HCT116 (cell line): ENCODE measurements at regions not wholly inside any gene's neighbourhood (a gene's known extent, or its start where the extent isn't known, plus 50 kb on each side); places are given as distances from the start of the nearest gene placed in this dataset.

Experiments
- ATAC-seq: fragments of 200-7000 bp; cut with Tn5 transposase; 2 replicates; pipeline ENCODE4 v1.9.1; 2020; ENCODE audit warnings: mild to moderate bottlenecking, moderate library complexity
- BruUV-seq: library from RNA; stranded (reverse); fragments of 400-500 nt; replicated peaks from 2 replicates; lab custom pipeline; 2021; lab: Mats Ljungman, UMichigan
- CTCF ChIA-PET: fragments of 300-600 bp; sonication (Branson Sonifier 250); formaldehyde crosslinking; loops from one replicate; lab custom pipeline; 2021; ENCODE audit warnings: antibody characterized with exemption; lab: Charles Lee
- POLR2A ChIA-PET: fragments of 300-600, 350-600 bp; sonication (Branson Sonifier 250); formaldehyde crosslinking; loops from one replicate; lab custom pipeline; 2021; ENCODE audit warnings: antibody characterized with exemption; lab: Charles Lee
- RAD21 ChIA-PET, 2 experiments: fragments of 300-600 bp; sonication (Branson Sonifier 250); formaldehyde crosslinking; loops; one replicate each; lab custom pipeline; 2023; ENCODE audit warnings: low total read pairs in 2 of 2; ENCODE audit not compliant: uncharacterized antibody in 2 of 2, unreplicated experiment in 2 of 2, low non-redundant PET in 1 of 2; lab: Charles Lee
- DNase-seq: peaks from one replicate; pipeline ENCODE4 v3.0.0-alpha.2; 2010; ENCODE audit warnings: low read depth, low spot score
- H2AFZ ChIP-seq: fragments of 200-600 bp; shearing (Covaris generic), sonication (generic); 2 replicates; pipeline ENCODE4 v1.6.1; 2017; ENCODE audit warnings: low read depth, mixed run types, mixed read lengths, antibody characterized with exemption, low read length; ENCODE audit not compliant: poor library complexity, severe bottlenecking
- H3K27ac ChIP-seq: 2 replicates; pipeline ENCODE4 v1.5.1; 2012; ENCODE audit warnings: low read depth, low read length
- H3K27me3 ChIP-seq: fragments of 200-600 bp; sonication (generic); 2 replicates; pipeline ENCODE4 v1.6.1; 2016; ENCODE audit warnings: mixed run types, low read length, mixed read lengths; ENCODE audit not compliant: insufficient read depth
- H3K36me3 ChIP-seq, 2 experiments: fragments of 200-500 bp in 1 of 2; fragments of 200-600 bp in 1 of 2; sonication (Bioruptor generic) in 1 of 2; sonication (generic) in 1 of 2; 2 replicates each; pipeline versions ENCODE4 v1.5.1 to v1.6.1; 2014 to 2016; ENCODE audit warnings: low read length in 2 of 2, inconsistent platforms in 1 of 2, mixed read lengths in 1 of 2, mixed run types in 1 of 2; ENCODE audit not compliant: insufficient read depth in 2 of 2, control insufficient read depth in 1 of 2
- H3K4me1 ChIP-seq, 2 experiments: fragments of 200-600 bp in 1 of 2; sonication (generic) in 1 of 2; 2 replicates each; pipeline versions ENCODE4 v1.5.1 to v1.6.1; 2012 to 2017; ENCODE audit warnings: low read length in 2 of 2, inconsistent platforms in 1 of 2, mild to moderate bottlenecking in 1 of 2, mixed read lengths in 1 of 2, mixed run types in 1 of 2, moderate library complexity in 1 of 2; ENCODE audit not compliant: insufficient read depth in 2 of 2, control insufficient read depth in 1 of 2
- H3K4me2 ChIP-seq: fragments of 200-600 bp; sonication (generic); 2 replicates; pipeline ENCODE4 v1.6.1; 2017; ENCODE audit warnings: mixed run types, low read length, mixed read lengths
- H3K4me3 ChIP-seq, 2 experiments: fragments of 200-600 bp in 1 of 2; sonication (generic) in 1 of 2; replicated peaks in 1 of 2; 2 replicates each; pipeline ENCODE4 v1.5.1; 2011 to 2016; ENCODE audit warnings: low read length in 2 of 2, control low read depth in 1 of 2, low read depth in 1 of 2, mild to moderate bottlenecking in 1 of 2, mixed read lengths in 1 of 2, mixed run types in 1 of 2
- H3K79me2 ChIP-seq: fragments of 200-600 bp; sonication (generic); 2 replicates; pipeline ENCODE4 v1.6.1; 2017; ENCODE audit warnings: mild to moderate bottlenecking, mixed run types, low read length, moderate library complexity, mixed read lengths; ENCODE audit not compliant: insufficient read depth
- H3K9ac ChIP-seq: fragments of 200-600 bp; sonication (generic); 2 replicates; pipeline ENCODE4 v1.6.1; 2016; ENCODE audit warnings: low read length, mixed read lengths
- H3K9me2 ChIP-seq: fragments of 200-600 bp; sonication (generic), shearing (Covaris generic); 2 replicates; pipeline ENCODE4 v1.6.1; 2017; ENCODE audit warnings: mixed run types, mild to moderate bottlenecking, moderate library complexity; ENCODE audit not compliant: insufficient read depth
- H3K9me3 ChIP-seq, 2 experiments: fragments of 200-500 bp in 1 of 2; fragments of 200-600 bp in 1 of 2; sonication (Bioruptor generic) in 1 of 2; sonication (generic) in 1 of 2; 2 replicates each; pipeline ENCODE4 v1.6.1; 2014 to 2017; ENCODE audit warnings: low read length in 2 of 2, mixed read lengths in 2 of 2, inconsistent platforms in 1 of 2, low read depth in 1 of 2, mild to moderate bottlenecking in 1 of 2, mixed run types in 1 of 2, moderate library complexity in 1 of 2; ENCODE audit not compliant: control insufficient read depth in 1 of 2, insufficient read depth in 1 of 2
- H4K20me1 ChIP-seq: fragments of 200-600 bp; sonication (generic), shearing (Covaris generic); 2 replicates; pipeline ENCODE4 v1.6.1; 2017; ENCODE audit warnings: mixed run types, mild to moderate bottlenecking, moderate library complexity; ENCODE audit not compliant: insufficient read depth
- CBX3 ChIP-seq: IDR thresholded peaks from 2 replicates; pipeline ENCODE4 v1.6.1; 2012; ENCODE audit warnings: low read depth
- CEBPB ChIP-seq: IDR thresholded peaks from 2 replicates; pipeline ENCODE4 v1.6.1; 2012; ENCODE audit warnings: low read depth
- ELF1 ChIP-seq: IDR thresholded peaks from 2 replicates; pipeline ENCODE4 v1.6.1; 2012; ENCODE audit warnings: low read depth, borderline replicate concordance
- EZH2 ChIP-seq: fragments of 200-600 bp; sonication (generic); IDR thresholded peaks from 2 replicates; pipeline ENCODE4 v1.6.1; 2017; ENCODE audit warnings: antibody characterized with exemption, mixed run types
- FOSL1 ChIP-seq: IDR thresholded peaks from 2 replicates; pipeline ENCODE4 v1.6.1; 2012; ENCODE audit warnings: low read depth
- JUND ChIP-seq: IDR thresholded peaks from 2 replicates; pipeline ENCODE4 v1.6.1; 2012
- POLR2A ChIP-seq: IDR thresholded peaks from 2 replicates; pipeline ENCODE4 v1.7.0; 2011; ENCODE audit warnings: borderline replicate concordance; ENCODE audit not compliant: insufficient read depth, insufficient read length; ENCODE audit errors: extremely low read depth
- POLR2AphosphoS5 ChIP-seq: IDR thresholded peaks from 2 replicates; pipeline ENCODE4 v1.6.1; 2011; ENCODE audit warnings: mild to moderate bottlenecking, low read depth, low read length, moderate library complexity
- RAD21 ChIP-seq: IDR thresholded peaks from 2 replicates; pipeline ENCODE4 v1.6.1; 2012; ENCODE audit warnings: low read depth, mild to moderate bottlenecking
- SIN3A ChIP-seq: IDR thresholded peaks from 2 replicates; pipeline ENCODE4 v1.6.1; 2012; ENCODE audit warnings: low read depth
- SP1 ChIP-seq: IDR thresholded peaks from 2 replicates; pipeline ENCODE4 v1.6.1; 2012; ENCODE audit warnings: low read depth
- SRF ChIP-seq: IDR thresholded peaks from 2 replicates; pipeline ENCODE4 v1.6.1; 2012; ENCODE audit warnings: low read depth
- TCF7L2 ChIP-seq: IDR thresholded peaks from 2 replicates; pipeline ENCODE4 v1.7.0; 2011; ENCODE audit warnings: borderline replicate concordance, inconsistent platforms; ENCODE audit not compliant: insufficient read depth, insufficient read length; ENCODE audit errors: extremely low read depth
- YY1 ChIP-seq: IDR thresholded peaks from 2 replicates; pipeline ENCODE4 v1.6.1; 2011; ENCODE audit warnings: low read length, low read depth, moderate library complexity, mild to moderate bottlenecking; ENCODE audit not compliant: insufficient replicate concordance; ENCODE audit errors: extremely low read depth
- ZFX ChIP-seq: fragments of 450-650 bp; IDR thresholded peaks from 2 replicates; pipeline ENCODE4 v1.6.1; 2017
- ZNF274 ChIP-seq: fragments of 200-500 bp; sonication (Bioruptor generic); IDR thresholded peaks from 2 replicates; pipeline ENCODE4 v1.6.1; 2014; ENCODE audit warnings: mild to moderate bottlenecking, low read depth, low read length, inconsistent platforms
- intact Hi-C: fragments of 100-400 bp; cut with micrococcal nuclease; formaldehyde crosslinking; loops from 2 replicates; pipeline ENCODE4 v1.10.0; 2022
- TF ChIP-seq, protein P1 (sequence below): IDR thresholded peaks from 2 replicates; pipeline ENCODE4 v1.6.1; 2012; ENCODE audit warnings: low read depth
- TF ChIP-seq, protein P2 (sequence below): IDR thresholded peaks from 2 replicates; pipeline ENCODE4 v1.6.1; 2011; ENCODE audit warnings: mild to moderate bottlenecking, low read length, moderate library complexity; ENCODE audit not compliant: insufficient replicate concordance; ENCODE audit errors: extremely low read depth
- TF ChIP-seq, protein P3 (sequence below): IDR thresholded peaks from 2 replicates; pipeline ENCODE4 v1.6.1; 2012
- TF ChIP-seq, protein P4 (sequence below): IDR thresholded peaks from 2 replicates; pipeline ENCODE4 v1.6.1; 2012

DNA sequence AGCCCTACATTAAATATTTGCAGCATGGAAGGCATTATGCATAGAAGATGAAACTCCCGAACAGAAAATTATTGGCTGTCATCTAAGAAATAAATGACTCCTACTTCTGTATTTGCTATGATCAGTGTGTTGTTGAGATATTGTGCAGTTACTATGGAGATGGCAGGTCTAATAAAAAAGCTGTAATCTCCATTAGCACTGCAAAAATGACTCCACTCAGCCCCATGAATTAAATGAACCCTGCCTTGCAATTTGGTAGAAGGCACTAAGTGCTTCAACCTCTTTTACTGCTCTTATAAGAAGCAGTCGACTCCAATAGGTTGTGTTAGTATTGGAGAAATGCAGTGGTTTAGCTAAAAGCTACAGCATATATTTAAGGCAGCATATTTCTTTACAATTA, 290.0 kb upstream of the PHYHIPL start:
- Histone ChIP-seq H3K36me3 (no peaks in the 10 kb centered on the region), H3K27ac (no peak overlapping the region), H3K4me1 (0 out of 4 replicates have a peak, but pooled peaks cover 0 to 3% of the 10 kb centered on the region in 2 experiments), H2AFZ (no peak overlapping the region), H3K9me2 (no peaks in the 10 kb centered on the region), H3K9me3 (no peaks in the 10 kb centered on the region), H3K79me2 (no peaks in the 10 kb centered on the region), H3K9ac (no peak overlapping the region), H3K4me3 (no peak overlapping the region), H3K4me2 (no peak overlapping the region), H4K20me1 (no peaks in the 10 kb centered on the region), H3K27me3 (no peaks in the 10 kb centered on the region)
- POLR2A ChIA-PET: no interaction called here
- TF ChIP-seq JUND (no peak), EZH2 (no peak), CEBPB (no peak), SIN3A (no peak), POLR2AphosphoS5 (no peak), SRF (no peak), POLR2A (no peak), RAD21 (no peak), CBX3 (no peak), ZFX (no peak), YY1 (no peak), FOSL1 (no peak), ELF1 (no peak), TCF7L2 (no peak), SP1 (no peak), ZNF274 (no peak)
- TF ChIP-seq, protein P1, sequence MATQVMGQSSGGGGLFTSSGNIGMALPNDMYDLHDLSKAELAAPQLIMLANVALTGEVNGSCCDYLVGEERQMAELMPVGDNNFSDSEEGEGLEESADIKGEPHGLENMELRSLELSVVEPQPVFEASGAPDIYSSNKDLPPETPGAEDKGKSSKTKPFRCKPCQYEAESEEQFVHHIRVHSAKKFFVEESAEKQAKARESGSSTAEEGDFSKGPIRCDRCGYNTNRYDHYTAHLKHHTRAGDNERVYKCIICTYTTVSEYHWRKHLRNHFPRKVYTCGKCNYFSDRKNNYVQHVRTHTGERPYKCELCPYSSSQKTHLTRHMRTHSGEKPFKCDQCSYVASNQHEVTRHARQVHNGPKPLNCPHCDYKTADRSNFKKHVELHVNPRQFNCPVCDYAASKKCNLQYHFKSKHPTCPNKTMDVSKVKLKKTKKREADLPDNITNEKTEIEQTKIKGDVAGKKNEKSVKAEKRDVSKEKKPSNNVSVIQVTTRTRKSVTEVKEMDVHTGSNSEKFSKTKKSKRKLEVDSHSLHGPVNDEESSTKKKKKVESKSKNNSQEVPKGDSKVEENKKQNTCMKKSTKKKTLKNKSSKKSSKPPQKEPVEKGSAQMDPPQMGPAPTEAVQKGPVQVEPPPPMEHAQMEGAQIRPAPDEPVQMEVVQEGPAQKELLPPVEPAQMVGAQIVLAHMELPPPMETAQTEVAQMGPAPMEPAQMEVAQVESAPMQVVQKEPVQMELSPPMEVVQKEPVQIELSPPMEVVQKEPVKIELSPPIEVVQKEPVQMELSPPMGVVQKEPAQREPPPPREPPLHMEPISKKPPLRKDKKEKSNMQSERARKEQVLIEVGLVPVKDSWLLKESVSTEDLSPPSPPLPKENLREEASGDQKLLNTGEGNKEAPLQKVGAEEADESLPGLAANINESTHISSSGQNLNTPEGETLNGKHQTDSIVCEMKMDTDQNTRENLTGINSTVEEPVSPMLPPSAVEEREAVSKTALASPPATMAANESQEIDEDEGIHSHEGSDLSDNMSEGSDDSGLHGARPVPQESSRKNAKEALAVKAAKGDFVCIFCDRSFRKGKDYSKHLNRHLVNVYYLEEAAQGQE: no peak
- TF ChIP-seq, protein P2, sequence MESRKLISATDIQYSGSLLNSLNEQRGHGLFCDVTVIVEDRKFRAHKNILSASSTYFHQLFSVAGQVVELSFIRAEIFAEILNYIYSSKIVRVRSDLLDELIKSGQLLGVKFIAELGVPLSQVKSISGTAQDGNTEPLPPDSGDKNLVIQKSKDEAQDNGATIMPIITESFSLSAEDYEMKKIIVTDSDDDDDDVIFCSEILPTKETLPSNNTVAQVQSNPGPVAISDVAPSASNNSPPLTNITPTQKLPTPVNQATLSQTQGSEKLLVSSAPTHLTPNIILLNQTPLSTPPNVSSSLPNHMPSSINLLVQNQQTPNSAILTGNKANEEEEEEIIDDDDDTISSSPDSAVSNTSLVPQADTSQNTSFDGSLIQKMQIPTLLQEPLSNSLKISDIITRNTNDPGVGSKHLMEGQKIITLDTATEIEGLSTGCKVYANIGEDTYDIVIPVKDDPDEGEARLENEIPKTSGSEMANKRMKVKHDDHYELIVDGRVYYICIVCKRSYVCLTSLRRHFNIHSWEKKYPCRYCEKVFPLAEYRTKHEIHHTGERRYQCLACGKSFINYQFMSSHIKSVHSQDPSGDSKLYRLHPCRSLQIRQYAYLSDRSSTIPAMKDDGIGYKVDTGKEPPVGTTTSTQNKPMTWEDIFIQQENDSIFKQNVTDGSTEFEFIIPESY: no peak
- TF ChIP-seq, protein P3, sequence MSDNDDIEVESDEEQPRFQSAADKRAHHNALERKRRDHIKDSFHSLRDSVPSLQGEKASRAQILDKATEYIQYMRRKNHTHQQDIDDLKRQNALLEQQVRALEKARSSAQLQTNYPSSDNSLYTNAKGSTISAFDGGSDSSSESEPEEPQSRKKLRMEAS: no peak
- TF ChIP-seq, protein P4, sequence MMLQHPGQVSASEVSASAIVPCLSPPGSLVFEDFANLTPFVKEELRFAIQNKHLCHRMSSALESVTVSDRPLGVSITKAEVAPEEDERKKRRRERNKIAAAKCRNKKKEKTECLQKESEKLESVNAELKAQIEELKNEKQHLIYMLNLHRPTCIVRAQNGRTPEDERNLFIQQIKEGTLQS: no peak
- RAD21 ChIA-PET: no interaction called here
- no TSS peak for BruUV-seq
- intact Hi-C loops: no loop called here
- no peak for ATAC-seq
- no peak for DNase-seq
- CTCF ChIA-PET: no interaction called here
